ENCODE measurements at regions not wholly inside any gene's neighbourhood (a gene's known extent, or its start where the extent isn't known, plus 50 kb on each side); places are given as distances from the start of the nearest gene placed in this dataset.

DNA sequence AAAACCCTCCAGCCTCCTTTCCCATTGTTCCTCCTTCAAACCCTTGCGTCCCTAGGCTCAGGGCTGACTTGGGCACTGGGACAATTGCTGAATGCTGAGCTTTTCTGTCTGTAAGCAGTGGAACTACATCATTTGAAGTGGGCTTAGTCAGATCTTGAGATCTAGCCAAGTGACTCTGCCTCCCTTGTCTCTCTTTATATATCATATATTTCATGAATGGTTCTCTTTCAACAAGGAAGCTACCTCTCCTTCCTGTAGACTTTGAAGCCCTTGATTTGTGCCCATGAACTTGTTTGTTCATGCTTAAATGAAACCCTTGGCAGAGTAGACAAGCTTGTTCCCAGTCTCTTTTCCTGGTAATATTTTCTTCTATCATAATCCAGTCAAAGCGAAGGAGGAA, 60.0 kb upstream of the KIF13A start:
- dilution Hi-C loops (cut with HindIII; ENCODE audit: low sequenced_read_pairs, unreplicated experiment): no loop called here
- peaks cover 7% of the 10 kb centered on the region for H3K4me1 ChIP-seq (ENCODE audit: control insufficient read depth, insufficient read depth, low read length)
- H3K56ac ChIP-seq (ENCODE audit: extremely low read depth, insufficient read depth, low read length): no peak overlapping the region
- H2BK20ac ChIP-seq (ENCODE audit: low read depth, low read length): no peak overlapping the region
- H2BK5ac ChIP-seq (ENCODE audit: low read depth, low read length, poor library complexity, severe bottlenecking): no peak overlapping the region
- no peaks in the 10 kb centered on the region for H3K9me1 ChIP-seq (ENCODE audit: insufficient read depth, low read length)
- no peak overlapping the region for H2AK9ac ChIP-seq (replicated peaks; ENCODE audit: low read depth, low read length, poor library complexity)
- H3K9me3 ChIP-seq (ENCODE audit: control insufficient read depth, insufficient read depth, low read length): no peaks in the 10 kb centered on the region
- no peak overlapping the region for H2AK5ac ChIP-seq (ENCODE audit: low read depth, low read length)
- no peak overlapping the region for H4K5ac ChIP-seq (ENCODE audit: low read depth, low read length)
- no peak overlapping the region for H2BK120ac ChIP-seq (ENCODE audit: low read depth, low read length)
- H3K18ac ChIP-seq (ENCODE audit: low read depth, low read length): no peak overlapping the region
- CTCF ChIA-PET: no interaction called here
- H3K9ac ChIP-seq (ENCODE audit: low read depth, low read length): no peak overlapping the region
- H3K4me3 ChIP-seq (ENCODE audit: insufficient read depth, low read depth, low read length): no peak overlapping the region
- in situ Hi-C loops (cut with MboI; ENCODE audit: low sequenced_read_pairs): no loop called here
- WGBS, 2 experiments (ENCODE audit: extremely low coverage in 2 of 2, insufficient read length in 1 of 2): no CpG with 5 or more reads among the region's 2 CpGs
- no TSS peak for BruUV-seq (replicated peaks)
- H2BK15ac ChIP-seq (ENCODE audit: low read depth, low read length): no peak overlapping the region
- peak; percentile 84 for DNase-seq
- no peak overlapping the region for H2AFZ ChIP-seq (replicated peaks; ENCODE audit: low read length, poor library complexity)
- no peaks in the 10 kb centered on the region for H3K27me3 ChIP-seq (ENCODE audit: control insufficient read depth, insufficient read depth, low read length)
- H4K20me1 ChIP-seq (ENCODE audit: insufficient read depth, low read length): no peaks in the 10 kb centered on the region
- H3K79me1 ChIP-seq (ENCODE audit: low read depth in 1 of 2, low read length in 2 of 2): no peaks in the 10 kb centered on the region
- H3K36me3 ChIP-seq (ENCODE audit: control insufficient read depth, insufficient read depth, low read length): no peaks in the 10 kb centered on the region
- H3K4me2 ChIP-seq (ENCODE audit: low read depth, low read length): no peak overlapping the region
- ATAC-seq (ENCODE audit: low read depth): peak; percentile 25; the same call in 1 of the 2 replicates
- TF ChIP-seq FOS (IDR thresholded peaks at IDR 0.05; ENCODE audit: low read depth, low read length): no peak
- TF ChIP-seq SMC3 (IDR thresholded peaks at IDR 0.05; ENCODE audit: low read depth, low read length): no peak
- TF ChIP-seq RFX5 (IDR thresholded peaks at IDR 0.05; ENCODE audit: low read depth, low read length): no peak
- no peak overlapping the region for H4K8ac ChIP-seq (ENCODE audit: low read depth in 2 of 2, low read length in 2 of 2)
- no peak overlapping the region for H4K91ac ChIP-seq (ENCODE audit: insufficient read depth, low read depth, low read length)
- no peak overlapping the region for H3K14ac ChIP-seq (replicated peaks; ENCODE audit: low read depth, low read length)
- H3K27ac ChIP-seq (ENCODE audit: insufficient read depth, low read length): no peak overlapping the region
- intact Hi-C loops (cut with micrococcal nuclease): no loop called here
- no peak overlapping the region for H3K4ac ChIP-seq (ENCODE audit: low read depth, low read length)
- POLR2A ChIA-PET (ENCODE audit: unreplicated experiment): interaction anchor here (0.6 kb wide), 1 partner anchor 59 kb away, joined by 3 read pairs; no protein-coding TSS in a partner anchor
- H3K23ac ChIP-seq (ENCODE audit: low read depth, low read length): no peak overlapping the region
